ENCODE measurements at regions not wholly inside any gene's neighbourhood (a gene's known extent, or its start where the extent isn't known, plus 50 kb on each side); places are given as distances from the start of the nearest gene placed in this dataset.

- no peak for DNase-seq (ENCODE audit: low read depth)
- TF ChIP-seq CTCF (conservative IDR thresholded peaks at IDR 0.05; ENCODE audit: low read length), result no peak
- no peak overlapping the region for H3K4me3 ChIP-seq (ENCODE audit: low read length)
Measured at GRCh38 chr4:151459375-151459774, 50.4 kb downstream of the FHIP1A start.

- no peak for TF ChIP-seq CTCF (conservative IDR thresholded peaks at IDR 0.05; ENCODE audit: low read length)
- no peak for DNase-seq (ENCODE audit: low read depth)
- no peak overlapping the region for H3K4me3 ChIP-seq (ENCODE audit: low read length)
Measured at GRCh38 chr4:151460434-151460833, 51.5 kb downstream of the FHIP1A start.

GRCh38 chr4:151462554-151462953 is 53.6 kb downstream of the FHIP1A start:
- H3K4me3 ChIP-seq (ENCODE audit: low read length), result no peak overlapping the region
- TF ChIP-seq CTCF (conservative IDR thresholded peaks at IDR 0.05; ENCODE audit: low read length), result no peak
- no peak for DNase-seq (ENCODE audit: low read depth)

GRCh38 chr4:151468715-151469696 is 60.0 kb downstream of the FHIP1A start:
- TF ChIP-seq CTCF (conservative IDR thresholded peaks at IDR 0.05; ENCODE audit: low read length), result no peak
- no peak for DNase-seq (ENCODE audit: low read depth)
- no peak overlapping the region for H3K4me3 ChIP-seq (ENCODE audit: low read length)

- no peak for TF ChIP-seq CTCF (conservative IDR thresholded peaks at IDR 0.05; ENCODE audit: low read length)
- no peak for DNase-seq (ENCODE audit: low read depth)
- no peak overlapping the region for H3K4me3 ChIP-seq (ENCODE audit: low read length)
Measured at GRCh38 chr4:151469970-151470369, 61.0 kb downstream of the FHIP1A start.

- no peak for DNase-seq (ENCODE audit: low read depth)
- no peak overlapping the region for H3K4me3 ChIP-seq (ENCODE audit: low read length)
- TF ChIP-seq CTCF (conservative IDR thresholded peaks at IDR 0.05; ENCODE audit: low read length), result no peak
Measured at GRCh38 chr4:151471728-151472127, 62.8 kb downstream of the FHIP1A start.

GRCh38 chr4:151472297-151472696 is 63.3 kb downstream of the FHIP1A start:
- no peak for TF ChIP-seq CTCF (conservative IDR thresholded peaks at IDR 0.05; ENCODE audit: low read length)
- H3K4me3 ChIP-seq (ENCODE audit: low read length), result no peak overlapping the region

More at GRCh38 chr4:151472297-151472696, 63.3 kb downstream of the FHIP1A start:
- no peak for DNase-seq (ENCODE audit: low read depth)

Data from AG10803 (cell line).